ENCODE measurements at regions not wholly inside any gene's neighbourhood (a gene's known extent, or its start where the extent isn't known, plus 50 kb on each side); places are given as distances from the start of the nearest gene placed in this dataset.
"Not testable (repeated sequence)": the region's sequence is repeated elsewhere in the genome, so short reads cannot be mapped to it uniquely, and the experiment has no call there.

GRCh38 chr10:9043466-9043865, 989.0 kb downstream of the GATA3 start:
- DNase-seq (ENCODE audit: low read depth): no peak

- peak; percentile 0 for DNase-seq (ENCODE audit: low read depth)
Observed at GRCh38 chr10:9045311-9045710, 990.8 kb downstream of the GATA3 start.

GRCh38 chr10:9051328-9051974, 997.0 kb downstream of the GATA3 start:
- no peak for DNase-seq (ENCODE audit: low read depth)

- DNase-seq (ENCODE audit: low read depth): no peak
Observed at GRCh38 chr10:9052767-9053166, 998.3 kb downstream of the GATA3 start.

GRCh38 chr10:9056521-9056920, 1002.0 kb downstream of the GATA3 start:
- no peak for DNase-seq (ENCODE audit: low read depth)

- DNase-seq (ENCODE audit: low read depth): not testable (repeated sequence)
Observed at GRCh38 chr10:9057293-9057692, 1002.8 kb downstream of the GATA3 start.

- no peak for DNase-seq (ENCODE audit: low read depth)
Observed at GRCh38 chr10:9060314-9060713, 1005.8 kb downstream of the GATA3 start.

- DNase-seq (ENCODE audit: low read depth): no peak
Observed at GRCh38 chr10:9061871-9062270, 1007.4 kb downstream of the GATA3 start.

- no peak for DNase-seq (ENCODE audit: low read depth)
Observed at GRCh38 chr10:9066152-9066551, 1011.7 kb downstream of the GATA3 start.

- DNase-seq (ENCODE audit: low read depth): no peak
Observed at GRCh38 chr10:9068003-9068402, 1013.5 kb downstream of the GATA3 start.

GRCh38 chr10:9069136-9069535, 1014.6 kb downstream of the GATA3 start:
- no peak for DNase-seq (ENCODE audit: low read depth)

- no peak for DNase-seq (ENCODE audit: low read depth)
Observed at GRCh38 chr10:9075420-9075819, 1020.9 kb downstream of the GATA3 start.

- DNase-seq (ENCODE audit: low read depth): no peak
Observed at GRCh38 chr10:9076066-9076465, 1021.6 kb downstream of the GATA3 start.

- DNase-seq (ENCODE audit: low read depth): no peak
Observed at GRCh38 chr10:9081253-9081652, 1026.8 kb downstream of the GATA3 start.

GRCh38 chr10:9081961-9082360, 1027.5 kb downstream of the GATA3 start:
- no peak for DNase-seq (ENCODE audit: low read depth)

- DNase-seq (ENCODE audit: low read depth): no peak
Observed at GRCh38 chr10:9091530-9092093, 1037.1 kb downstream of the GATA3 start.

GRCh38 chr10:9096288-9096687, 1041.8 kb downstream of the GATA3 start:
- DNase-seq (ENCODE audit: low read depth): no peak

GRCh38 chr10:9097206-9097990, 1042.9 kb downstream of the GATA3 start:
- DNase-seq (ENCODE audit: low read depth): no peak

- DNase-seq (ENCODE audit: low read depth): no peak
Observed at GRCh38 chr10:9097991-9098306, 1043.5 kb downstream of the GATA3 start.

- DNase-seq (ENCODE audit: low read depth): no peak
Observed at GRCh38 chr10:9102026-9102425, 1047.5 kb downstream of the GATA3 start.

- peak; percentile 8 for DNase-seq (ENCODE audit: low read depth)
Observed at GRCh38 chr10:9103301-9103700, 1048.8 kb downstream of the GATA3 start.

- DNase-seq (ENCODE audit: low read depth): no peak
Observed at GRCh38 chr10:9111976-9112375, 1057.5 kb downstream of the GATA3 start.

- no peak for DNase-seq (ENCODE audit: low read depth)
Observed at GRCh38 chr10:9126728-9127127, 1072.2 kb downstream of the GATA3 start.

- DNase-seq (ENCODE audit: low read depth): no peak
Observed at GRCh38 chr10:9137368-9137767, 1082.9 kb downstream of the GATA3 start.
